ENCODE measurements at regions not wholly inside any gene's neighbourhood (a gene's known extent, or its start where the extent isn't known, plus 50 kb on each side); places are given as distances from the start of the nearest gene placed in this dataset.

DNA sequence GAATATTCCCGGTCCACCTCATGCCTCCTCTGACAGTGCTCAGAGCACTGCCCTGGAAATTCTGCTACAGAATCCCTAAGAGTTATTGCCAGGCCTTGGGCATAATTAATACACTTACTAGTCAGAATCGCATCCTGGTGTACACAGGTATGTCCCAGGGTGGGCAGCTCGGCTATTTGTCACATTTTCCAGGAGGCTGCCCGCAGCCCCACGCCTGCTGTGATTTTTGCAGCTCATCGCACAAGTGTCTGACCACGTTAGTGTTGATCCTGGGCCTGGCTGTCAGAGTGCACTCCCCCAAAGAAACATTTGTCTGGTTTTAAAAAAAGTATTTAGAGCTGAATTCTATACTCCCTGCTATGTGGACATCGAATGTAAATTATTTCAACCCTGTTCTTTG, 105.4 kb downstream of the CD83 start:
- TF ChIP-seq EZH2 (optimal IDR thresholded peaks at IDR 0.05; ENCODE audit: low read depth, low read length) (no peak), CTCF (IDR thresholded peaks at IDR 0.05; ENCODE audit: low read length) (no peak), EZH2phosphoT487 (IDR thresholded peaks at IDR 0.05; ENCODE audit: low read length) (no peak)

Measured in MM.1S (cell line).